Transverse colon (tissue), 4 donors: ENCODE measurements at regions not wholly inside any gene's neighbourhood (a gene's known extent, or its start where the extent isn't known, plus 50 kb on each side); places are given as distances from the start of the nearest gene placed in this dataset.

Experiments
- CTCF ChIP-seq, 5 experiments: fragments of 200-600 bp in 3 of 5; fragments of 450-650 bp in 2 of 5; sonication (generic) in 3 of 5; IDR thresholded peaks; 1 replicate in 2 of 5; 2 replicates in 3 of 5; pipeline ENCODE4 v1.5.1; 2016 to 2017; ENCODE audit warnings: antibody characterized with exemption in 5 of 5, inconsistent platforms in 3 of 5, mild to moderate bottlenecking in 2 of 5, moderate library complexity in 1 of 5
- EP300 ChIP-seq: sonication (generic); formaldehyde crosslinking; IDR thresholded peaks from one replicate; pipeline ENCODE4 v1.6.1; 2017; ENCODE audit warnings: antibody characterized with exemption, low read depth
- POLR2A ChIP-seq: fragments of 450-650 bp; IDR thresholded peaks from one replicate; pipeline ENCODE4 v1.6.1; 2016; ENCODE audit warnings: antibody characterized with exemption, mild to moderate bottlenecking, moderate library complexity
- POLR2AphosphoS5 ChIP-seq, 3 donors: sonication (generic); formaldehyde crosslinking; IDR thresholded peaks; one replicate each; pipeline ENCODE4 v1.6.1; 2016; ENCODE audit warnings: antibody characterized with exemption in 3 of 3

- TF ChIP-seq CTCF (IDR thresholded peaks at IDR 0.05) = no peak
- no peak for TF ChIP-seq POLR2AphosphoS5 (IDR thresholded peaks at IDR 0.05)
- TF ChIP-seq POLR2A = no peak
- no peak for TF ChIP-seq EP300
Observed at GRCh38 chr13:24071423-24072075, 89.0 kb upstream of the SPATA13 start.
